B cell (primary cell): ENCODE measurements at regions not wholly inside any gene's neighbourhood (a gene's known extent, or its start where the extent isn't known, plus 50 kb on each side); places are given as distances from the start of the nearest gene placed in this dataset.

Experiments
- ATAC-seq: fragments of 200-7000 bp; cut with Tn5 transposase; one replicate; pipeline ENCODE4 v1.10.0; 2021; ENCODE audit warnings: low read depth, mild to moderate bottlenecking, moderate number of reproducible peaks, moderate library complexity
- CTCF ChIA-PET: fragments of 350-600 bp; sonication (Branson Sonifier 250); formaldehyde crosslinking; loops from one replicate; lab custom pipeline; 2021; ENCODE audit warnings: antibody characterized with exemption, inconsistent platforms; lab: Charles Lee
- POLR2A ChIA-PET: fragments of 350-600 bp; sonication (Branson Sonifier 250); formaldehyde crosslinking; loops from one replicate; lab custom pipeline; 2021; ENCODE audit warnings: antibody characterized with exemption; lab: Charles Lee
- DNase-seq: peaks from one replicate; pipeline ENCODE4 v3.0.0; 2013
- H2AFZ ChIP-seq: 2 replicates; pipeline ENCODE4 v1.6.1; 2012; ENCODE audit warnings: mild to moderate bottlenecking, low read depth, low read length; ENCODE audit not compliant: insufficient read depth, poor library complexity, severe bottlenecking
- H3K27ac ChIP-seq, 2 donors: 1 replicate in 1 of 2; 2 replicates in 1 of 2; pipeline ENCODE4 v1.5.1; 2012 to 2013; ENCODE audit warnings: low read length in 2 of 2, mild to moderate bottlenecking in 2 of 2, moderate library complexity in 1 of 2
- H3K27me3 ChIP-seq, 4 experiments: fragments of 200-600 bp in 1 of 4; sonication (generic) in 1 of 4; replicated peaks in 1 of 4; 1 replicate in 2 of 4; 2 replicates in 2 of 4; pipeline versions ENCODE4 v1.6.1 to v1.7.0; 2013 to 2016; ENCODE audit warnings: low read length in 3 of 4, mild to moderate bottlenecking in 2 of 4, mixed read lengths in 1 of 4, moderate library complexity in 1 of 4; ENCODE audit not compliant: insufficient read depth in 4 of 4, control insufficient read depth in 3 of 4; ENCODE audit errors: control extremely low read depth in 1 of 4
- H3K36me3 ChIP-seq, 2 experiments: replicated peaks in 1 of 2; 1 replicate in 1 of 2; 2 replicates in 1 of 2; pipeline versions ENCODE4 v1.6.1 to v1.7.1; 2013; ENCODE audit warnings: low read length in 1 of 2; ENCODE audit not compliant: insufficient read depth in 2 of 2, control insufficient read depth in 1 of 2; ENCODE audit errors: control extremely low read depth in 1 of 2, extremely low read depth in 1 of 2
- H3K4me1 ChIP-seq, 2 donors: fragments of 200-600 bp in 1 of 2; sonication (generic) in 1 of 2; 1 replicate in 1 of 2; 2 replicates in 1 of 2; pipeline versions ENCODE4 v1.5.1 to v1.6.1; 2013 to 2017; ENCODE audit warnings: low read length in 2 of 2; ENCODE audit not compliant: control insufficient read depth in 2 of 2, insufficient read depth in 2 of 2
- H3K4me2 ChIP-seq: replicated peaks from 2 replicates; pipeline ENCODE3; 2012; ENCODE audit warnings: mild to moderate bottlenecking, low read depth, low read length; ENCODE audit not compliant: poor library complexity, severe bottlenecking
- H3K4me3 ChIP-seq, 5 experiments: fragments of 200-600 bp in 1 of 5; sonication (generic) in 1 of 5; 1 replicate in 3 of 5; 2 replicates in 2 of 5; pipeline versions ENCODE4 v1.5.1 to v1.7.0; 2011 to 2016; ENCODE audit warnings: low read length in 4 of 5, mild to moderate bottlenecking in 4 of 5, low read depth in 2 of 5, control low read depth in 1 of 5, moderate library complexity in 1 of 5; ENCODE audit not compliant: insufficient read depth in 1 of 5; ENCODE audit errors: control extremely low read depth in 1 of 5, extremely low read depth in 1 of 5
- H3K79me2 ChIP-seq: fragments of 200-600 bp; sonication (generic); one replicate; pipeline ENCODE4 v1.6.0; 2016; ENCODE audit warnings: low read length; ENCODE audit not compliant: control insufficient read depth, insufficient read depth
- H3K9ac ChIP-seq: fragments of 200-600 bp; sonication (generic); 2 replicates; pipeline ENCODE4 v1.6.1; 2017; ENCODE audit warnings: mild to moderate bottlenecking, low read length, moderate library complexity
- H3K9me3 ChIP-seq, 3 donors: one replicate each; pipeline versions ENCODE4 v1.6.1 to v1.7.1; 2013; ENCODE audit warnings: low read length in 2 of 3; ENCODE audit not compliant: control insufficient read depth in 2 of 3, insufficient read depth in 1 of 3; ENCODE audit errors: control extremely low read depth in 1 of 3
- H4K20me1 ChIP-seq: 2 replicates; pipeline ENCODE4 v1.6.0; 2012; ENCODE audit warnings: mild to moderate bottlenecking, low read length; ENCODE audit not compliant: insufficient read depth, control insufficient read depth, poor library complexity, severe bottlenecking
- H3K27ac Mint-ChIP-seq: one replicate; pipeline ENCODE4 v1.8.0; 2021; ENCODE audit warnings: mixed read lengths
- H3K27me3 Mint-ChIP-seq: one replicate; pipeline ENCODE4 v1.8.0; 2021; ENCODE audit warnings: mixed read lengths
- H3K4me1 Mint-ChIP-seq: one replicate; pipeline ENCODE4 v1.8.0; 2021; ENCODE audit warnings: mixed read lengths
- H3K4me3 Mint-ChIP-seq: one replicate; pipeline ENCODE4 v1.8.0; 2021; ENCODE audit warnings: mixed read lengths
- H3K9me3 Mint-ChIP-seq: one replicate; pipeline ENCODE4 v1.8.0; 2022; ENCODE audit warnings: mixed read lengths; ENCODE audit not compliant: insufficient read depth
- CTCF ChIP-seq: fragments of 200-600 bp; IDR thresholded peaks from one replicate; pipeline ENCODE4 v1.8.0; 2022; ENCODE audit warnings: antibody characterized with exemption, mild to moderate bottlenecking
- EZH2 ChIP-seq: IDR thresholded peaks from 2 replicates; pipeline ENCODE4 v1.6.1; 2012; ENCODE audit warnings: borderline replicate concordance, low read depth, mild to moderate bottlenecking, moderate library complexity, low read length; ENCODE audit not compliant: insufficient read depth, poor library complexity, severe bottlenecking
- WGBS: methylation state at CpG from one replicate; pipeline ENCODE4 v1.1.5; 2013; ENCODE audit warnings: missing lambda C conversion rate; ENCODE audit not compliant: insufficient coverage; 5-methylcytosine and 5-hydroxymethylcytosine counted together
- intact Hi-C: fragments of 100-400 bp; cut with micrococcal nuclease; formaldehyde crosslinking; loops from one replicate; pipeline ENCODE4 v1.10.0; 2022

GRCh38 chr5:117497601-117498000 is 923.0 kb upstream of the SEMA6A start:
- no peak overlapping the region for H3K9ac ChIP-seq
- Mint-ChIP-seq H3K27me3 (no peaks in the 10 kb centered on the region), H3K4me3 (no peak overlapping the region), H3K9me3 (no peaks in the 10 kb centered on the region), H3K4me1 (no peaks in the 10 kb centered on the region), H3K27ac (no peak overlapping the region)
- WGBS: 67% methylated on average over 1 of the region's 3 CpGs
- CTCF ChIA-PET: no interaction called here
- no peak overlapping the region for H3K4me3 ChIP-seq
- no peaks in the 10 kb centered on the region for H3K27me3 ChIP-seq
- POLR2A ChIA-PET: no interaction called here
- H3K9me3 ChIP-seq: no peaks in the 10 kb centered on the region
- H3K4me1 ChIP-seq: no peaks in the 10 kb centered on the region
- intact Hi-C loops: no loop called here
- ATAC-seq (no peak), DNase-seq (no peak)
- no peak overlapping the region for H3K27ac ChIP-seq
- no peaks in the 10 kb centered on the region for H3K36me3 ChIP-seq
- no peak overlapping the region for H3K4me2 ChIP-seq
- H2AFZ ChIP-seq: no peak overlapping the region
- no peaks in the 10 kb centered on the region for H3K79me2 ChIP-seq
- TF ChIP-seq CTCF (no peak), EZH2 (no peak)
- H4K20me1 ChIP-seq: no peaks in the 10 kb centered on the region

GRCh38 chr5:117496801-117497200 is 922.2 kb upstream of the SEMA6A start:
- no peaks in the 10 kb centered on the region for H3K27me3 Mint-ChIP-seq
- no peak overlapping the region for H3K4me2 ChIP-seq
- ATAC-seq (no peak), DNase-seq (no peak)
- H3K27me3 ChIP-seq: no peaks in the 10 kb centered on the region
- H4K20me1 ChIP-seq: no peaks in the 10 kb centered on the region
- H3K27ac Mint-ChIP-seq: no peak overlapping the region
- TF ChIP-seq EZH2: no peak
- no peak for TF ChIP-seq CTCF
- H3K4me3 Mint-ChIP-seq: no peak overlapping the region
- no peak overlapping the region for H3K9ac ChIP-seq
- no peaks in the 10 kb centered on the region for H3K79me2 ChIP-seq
- H3K4me3 ChIP-seq: no peak overlapping the region
- no peaks in the 10 kb centered on the region for H3K36me3 ChIP-seq
- CTCF ChIA-PET: no interaction called here
- POLR2A ChIA-PET: no interaction called here
- no peaks in the 10 kb centered on the region for H3K9me3 Mint-ChIP-seq
- no peaks in the 10 kb centered on the region for H3K4me1 ChIP-seq
- no peak overlapping the region for H2AFZ ChIP-seq
- no peaks in the 10 kb centered on the region for H3K9me3 ChIP-seq
- intact Hi-C loops: no loop called here
- H3K4me1 Mint-ChIP-seq: no peaks in the 10 kb centered on the region
- H3K27ac ChIP-seq: no peak overlapping the region
- no CpG with 5 or more reads among the region's 1 CpG for WGBS
